PFSK-1 (cell line): ENCODE measurements at regions not wholly inside any gene's neighbourhood (a gene's known extent, or its start where the extent isn't known, plus 50 kb on each side); places are given as distances from the start of the nearest gene placed in this dataset.

Experiments
- POLR2AphosphoS5 ChIP-seq: IDR thresholded peaks from 2 replicates; pipeline ENCODE4 v1.6.1; 2012; ENCODE audit warnings: low read depth, mild to moderate bottlenecking, control low read depth, low read length, moderate library complexity
- SIN3A ChIP-seq: IDR thresholded peaks from 2 replicates; pipeline ENCODE4 v1.6.1; 2012; ENCODE audit warnings: mild to moderate bottlenecking, low read length, moderate library complexity, borderline replicate concordance; ENCODE audit not compliant: insufficient read depth
- TAF1 ChIP-seq: IDR thresholded peaks from 2 replicates; pipeline ENCODE4 v1.6.1; 2012; ENCODE audit warnings: low read length, control low read depth, borderline replicate concordance; ENCODE audit not compliant: insufficient read depth

DNA sequence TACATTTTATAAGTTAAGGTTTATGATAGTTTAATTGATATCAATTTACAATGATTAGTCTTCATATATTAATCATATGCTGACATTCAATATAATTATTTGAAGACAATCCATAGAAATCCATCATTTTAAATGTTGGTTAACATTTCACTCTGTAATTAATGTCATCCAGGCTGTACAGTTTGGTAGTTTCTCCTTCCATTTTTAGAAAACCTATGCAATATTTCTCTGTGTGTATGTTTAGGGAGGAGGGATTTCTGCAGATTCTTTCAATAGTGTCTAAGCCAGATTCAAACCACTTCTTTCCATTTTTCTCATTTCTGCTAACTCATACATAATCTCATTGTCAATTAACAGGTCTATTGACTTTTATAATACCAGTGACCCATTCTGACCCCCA is 1159.0 kb upstream of the ATXN8OS start:
- TF ChIP-seq TAF1 (no peak), SIN3A (no peak), POLR2AphosphoS5 (no peak)
